Calu3 (cell line): ENCODE measurements at regions not wholly inside any gene's neighbourhood (a gene's known extent, or its start where the extent isn't known, plus 50 kb on each side); places are given as distances from the start of the nearest gene placed in this dataset.

Source experiments
- BruUV-seq: library from RNA; stranded (reverse); fragments of 400-500 nt; replicated peaks from 2 replicates; lab custom pipeline; 2021; lab: Mats Ljungman, UMichigan
- CTCF ChIA-PET: fragments of 300-600 bp; sonication (Branson Sonifier 250); formaldehyde crosslinking; loops from one replicate; lab custom pipeline; 2022; ENCODE audit warnings: antibody characterized with exemption; lab: Charles Lee
- DNase-seq: peaks from one replicate; pipeline ENCODE4 v3.0.0; 2022
- H3K27ac Mint-ChIP-seq: one replicate; pipeline ENCODE4 v1.8.0; 2022; ENCODE audit warnings: mixed read lengths; ENCODE audit not compliant: unreplicated experiment
- H3K27me3 Mint-ChIP-seq: one replicate; pipeline ENCODE4 v1.8.0; 2022; ENCODE audit warnings: mixed read lengths; ENCODE audit not compliant: unreplicated experiment
- H3K36me3 Mint-ChIP-seq: one replicate; pipeline ENCODE4 v1.8.0; 2022; ENCODE audit warnings: mild to moderate bottlenecking, moderate library complexity, mixed read lengths; ENCODE audit not compliant: insufficient read depth, unreplicated experiment
- H3K4me1 Mint-ChIP-seq: one replicate; pipeline ENCODE4 v1.8.0; 2022; ENCODE audit warnings: mild to moderate bottlenecking, low read depth, mixed read lengths; ENCODE audit not compliant: unreplicated experiment
- H3K4me3 Mint-ChIP-seq: one replicate; pipeline ENCODE4 v1.8.0; 2022; ENCODE audit warnings: mild to moderate bottlenecking, low read depth, moderate library complexity, mixed read lengths; ENCODE audit not compliant: unreplicated experiment
- H3K9me3 Mint-ChIP-seq: one replicate; pipeline ENCODE4 v1.8.0; 2022; ENCODE audit warnings: low read depth, mixed read lengths; ENCODE audit not compliant: unreplicated experiment
- CTCF ChIP-seq: fragments of 200-600 bp; IDR thresholded peaks from one replicate; pipeline ENCODE4 v1.8.0; 2022; ENCODE audit warnings: antibody characterized with exemption; ENCODE audit not compliant: unreplicated experiment
- intact Hi-C: fragments of 100-400 bp; cut with micrococcal nuclease; formaldehyde crosslinking; loops from one replicate; pipeline ENCODE4 v1.10.0; 2022; ENCODE audit not compliant: unreplicated experiment

- intact Hi-C loops = no loop called here
Measured at GRCh38 chr9:13575558-13575957, 296.1 kb upstream of the MPDZ start.

GRCh38 chr9:13570068-13570974, 290.8 kb upstream of the MPDZ start:
- no peak for TF ChIP-seq CTCF
- no peaks in the 10 kb centered on the region for H3K4me1 Mint-ChIP-seq
- CTCF ChIA-PET = no interaction called here

More at GRCh38 chr9:13575558-13575957, 296.1 kb upstream of the MPDZ start:
- CTCF ChIA-PET = no interaction called here
- DNase-seq = no peak
- Mint-ChIP-seq H3K9me3 (no peaks in the 10 kb centered on the region), H3K36me3 (no peaks in the 10 kb centered on the region), H3K27ac (no peak overlapping the region), H3K4me3 (no peak overlapping the region), H3K27me3 (no peaks in the 10 kb centered on the region), H3K4me1 (no peaks in the 10 kb centered on the region)
- no peak for TF ChIP-seq CTCF
- no TSS peak for BruUV-seq

GRCh38 chr9:13569602-13570067, 290.1 kb upstream of the MPDZ start:
- no peak for TF ChIP-seq CTCF
- no peak for DNase-seq
- no TSS peak for BruUV-seq
- Mint-ChIP-seq H3K27ac (no peak overlapping the region), H3K36me3 (no peaks in the 10 kb centered on the region), H3K27me3 (no peaks in the 10 kb centered on the region), H3K9me3 (no peaks in the 10 kb centered on the region), H3K4me1 (no peaks in the 10 kb centered on the region), H3K4me3 (no peak overlapping the region)
- intact Hi-C loops = no loop called here
- CTCF ChIA-PET = interaction anchor here (0.6 kb wide), 1 partner anchor 845 kb away, joined by 3 read pairs; no protein-coding TSS in a partner anchor

More at GRCh38 chr9:13570068-13570974, 290.8 kb upstream of the MPDZ start:
- H3K27ac Mint-ChIP-seq = no peak overlapping the region
- no peak overlapping the region for H3K4me3 Mint-ChIP-seq
- DNase-seq = no peak
- H3K36me3 Mint-ChIP-seq = no peaks in the 10 kb centered on the region
- no TSS peak for BruUV-seq
- H3K9me3 Mint-ChIP-seq = no peaks in the 10 kb centered on the region
- intact Hi-C loops = no loop called here
- no peaks in the 10 kb centered on the region for H3K27me3 Mint-ChIP-seq

- Mint-ChIP-seq H3K4me1 (no peaks in the 10 kb centered on the region), H3K36me3 (no peaks in the 10 kb centered on the region), H3K27me3 (no peaks in the 10 kb centered on the region), H3K4me3 (no peak overlapping the region), H3K9me3 (no peaks in the 10 kb centered on the region), H3K27ac (no peak overlapping the region)
- CTCF ChIA-PET = interaction anchor here (0.6 kb wide), 1 partner anchor 845 kb away, joined by 3 read pairs; no protein-coding TSS in a partner anchor
- BruUV-seq = no TSS peak
- TF ChIP-seq CTCF = no peak
- no peak for DNase-seq
- intact Hi-C loops = no loop called here
Measured at GRCh38 chr9:13568841-13569601, 289.5 kb upstream of the MPDZ start.
